ENCODE measurements at regions not wholly inside any gene's neighbourhood (a gene's known extent, or its start where the extent isn't known, plus 50 kb on each side); places are given as distances from the start of the nearest gene placed in this dataset.

GRCh38 chr11:115558635-115559034 is 54.4 kb upstream of the CADM1 start:
- Mint-ChIP-seq H3K27ac (no peak overlapping the region), H3K27me3 (no peaks in the 10 kb centered on the region), H3K4me1 (ENCODE audit: low read depth) (no peaks in the 10 kb centered on the region), H3K4me3 (no peak overlapping the region), H3K36me3 (ENCODE audit: low read depth) (no peaks in the 10 kb centered on the region), H3K9me3 (no peaks in the 10 kb centered on the region)
- no peak for DNase-seq

GRCh38 chr11:115557681-115558080 is 53.5 kb upstream of the CADM1 start:
- H3K27me3 Mint-ChIP-seq, result no peaks in the 10 kb centered on the region
- H3K4me3 Mint-ChIP-seq, result no peak overlapping the region
- no peak overlapping the region for H3K27ac Mint-ChIP-seq
- H3K4me1 Mint-ChIP-seq (ENCODE audit: low read depth), result no peaks in the 10 kb centered on the region
- no peaks in the 10 kb centered on the region for H3K36me3 Mint-ChIP-seq (ENCODE audit: low read depth)
- no peaks in the 10 kb centered on the region for H3K9me3 Mint-ChIP-seq
- DNase-seq, result no peak

- Mint-ChIP-seq H3K9me3 (no peaks in the 10 kb centered on the region), H3K4me1 (ENCODE audit: low read depth) (no peaks in the 10 kb centered on the region)
- no peak for DNase-seq
Measured at GRCh38 chr11:115556984-115557383, 52.8 kb upstream of the CADM1 start.

DNA sequence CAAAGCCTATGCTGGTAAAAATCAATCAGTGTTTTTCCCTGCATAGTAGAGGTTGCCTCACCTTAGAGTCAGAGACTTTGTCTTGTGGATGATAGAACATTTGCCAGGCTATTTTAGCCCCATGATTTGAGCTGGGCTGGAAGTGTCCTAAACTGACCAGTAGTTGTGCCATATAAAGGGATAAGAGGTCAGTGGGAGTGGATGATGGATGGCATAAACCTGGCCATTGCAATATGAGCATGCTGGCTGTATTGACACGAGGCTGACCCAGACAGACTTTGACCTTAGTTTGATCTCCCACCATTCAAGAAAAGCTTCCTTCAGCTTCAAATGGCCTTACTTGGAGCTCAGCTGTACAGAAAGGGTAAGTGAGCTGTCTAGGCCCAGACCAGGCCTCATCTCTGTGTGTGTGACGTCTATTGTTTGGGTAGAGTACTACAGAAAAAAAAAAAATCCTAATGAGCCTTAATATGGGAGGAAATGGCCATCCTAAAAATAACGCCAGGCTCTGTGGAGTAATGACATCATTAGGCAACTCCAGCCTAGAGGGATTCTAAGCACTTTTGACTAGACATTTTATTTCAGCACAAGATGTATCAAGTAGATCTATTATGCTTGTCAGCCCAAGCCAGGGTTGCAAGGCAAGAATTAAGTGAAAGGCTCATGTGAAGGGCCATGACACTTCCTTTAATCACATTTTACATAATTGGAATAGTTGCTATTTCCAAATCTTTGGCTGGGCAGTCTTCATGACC is 51.3 kb upstream of the CADM1 start:
- no peak overlapping the region for H3K27ac Mint-ChIP-seq
- H3K9me3 Mint-ChIP-seq, result no peaks in the 10 kb centered on the region
- no peak overlapping the region for H3K4me3 Mint-ChIP-seq
- no peaks in the 10 kb centered on the region for H3K4me1 Mint-ChIP-seq (ENCODE audit: low read depth)
- H3K36me3 Mint-ChIP-seq (ENCODE audit: low read depth), result no peaks in the 10 kb centered on the region
- DNase-seq, result no peak
- H3K27me3 Mint-ChIP-seq, result no peaks in the 10 kb centered on the region

More at GRCh38 chr11:115556984-115557383, 52.8 kb upstream of the CADM1 start:
- Mint-ChIP-seq H3K27me3 (no peaks in the 10 kb centered on the region), H3K36me3 (ENCODE audit: low read depth) (no peaks in the 10 kb centered on the region), H3K4me3 (no peak overlapping the region), H3K27ac (no peak overlapping the region)

Data from activated T-cell treated with anti-CD3 and anti-CD28 coated beads, Interleukin-2, amount 50 U/mL, for 24 hours (primary cell).